ENCODE measurements at regions not wholly inside any gene's neighbourhood (a gene's known extent, or its start where the extent isn't known, plus 50 kb on each side); places are given as distances from the start of the nearest gene placed in this dataset.

DNA sequence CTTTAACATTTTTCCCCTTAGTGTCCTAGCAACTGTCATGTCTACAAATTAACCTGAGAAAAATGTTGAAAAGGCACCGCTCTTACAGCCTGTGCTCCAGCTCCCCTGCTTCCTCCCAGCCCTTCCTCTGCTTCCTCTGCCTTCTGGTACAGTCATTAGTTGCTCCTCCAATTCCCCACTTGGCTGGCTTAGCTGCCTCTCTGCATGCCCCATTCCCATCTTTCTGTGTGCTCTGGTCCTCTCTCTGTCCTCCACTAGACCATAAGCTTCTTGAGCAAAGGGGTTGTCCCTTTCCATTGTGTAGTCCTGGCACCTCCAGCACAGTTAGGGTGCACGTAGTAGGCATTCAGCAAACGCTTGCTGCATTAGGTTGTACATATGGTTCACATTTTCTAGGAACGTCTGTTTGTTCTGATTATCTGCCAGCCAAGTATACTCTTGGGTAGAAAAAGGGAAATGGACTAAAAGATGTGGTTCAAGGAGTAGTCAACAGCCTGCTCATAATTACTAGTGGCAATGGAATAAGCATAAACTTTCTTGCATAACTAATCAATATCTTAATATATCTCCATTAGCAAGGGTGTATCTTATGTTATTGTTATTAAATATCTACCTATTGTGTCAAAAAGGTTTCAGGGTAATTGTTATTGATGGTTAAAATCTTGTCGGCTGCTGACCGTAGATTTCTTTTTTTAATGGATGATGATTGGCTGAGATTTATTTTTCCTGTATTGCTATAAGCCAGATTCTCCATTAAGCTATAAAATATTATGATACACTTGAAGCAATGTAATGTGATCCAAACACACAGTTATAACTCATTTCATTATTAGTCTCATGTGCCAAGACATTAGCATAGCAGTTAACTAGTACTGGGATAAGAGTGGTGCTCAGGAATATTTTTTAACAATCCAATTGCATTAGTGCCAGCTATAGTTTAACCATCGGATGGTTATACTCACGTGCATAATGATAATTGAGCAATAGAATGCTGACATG, 340.1 kb downstream of the SLC4A3 start:
- no peak overlapping the region for H3K27ac ChIP-seq (ENCODE audit: low read depth, low read length, severe bottlenecking)
- peaks cover 7% of the 10 kb centered on the region for H3K4me1 ChIP-seq (ENCODE audit: control insufficient read depth, insufficient read depth, low read length, poor library complexity, severe bottlenecking)
- no peak overlapping the region for H3K4me3 ChIP-seq (ENCODE audit: extremely low read depth, insufficient read depth, low read length, poor library complexity, severe bottlenecking)
- no peaks in the 10 kb centered on the region for H3K9me3 ChIP-seq (ENCODE audit: control insufficient read depth, low read length)
- H3K36me3 ChIP-seq (ENCODE audit: control insufficient read depth, insufficient read depth, low read length), result no peaks in the 10 kb centered on the region
- WGBS, 2 experiments (ENCODE audit: insufficient coverage in 2 of 2), result 87 to 92% methylated on average over 3 to 4 of the region's 8 CpGs

- 79 to 83% methylated on average over 4 to 6 of the region's 6 CpGs for WGBS, 2 experiments (ENCODE audit: insufficient coverage in 2 of 2)
- no peak overlapping the region for H3K27ac ChIP-seq (ENCODE audit: low read depth, low read length, severe bottlenecking)
- no peaks in the 10 kb centered on the region for H3K4me1 ChIP-seq (ENCODE audit: control insufficient read depth, insufficient read depth, low read length, poor library complexity, severe bottlenecking)
- H3K4me3 ChIP-seq (ENCODE audit: extremely low read depth, insufficient read depth, low read length, poor library complexity, severe bottlenecking), result no peak overlapping the region
- no peaks in the 10 kb centered on the region for H3K36me3 ChIP-seq (ENCODE audit: control insufficient read depth, insufficient read depth, low read length)
- H3K9me3 ChIP-seq (ENCODE audit: control insufficient read depth, low read length), result no peaks in the 10 kb centered on the region
These were observed 341.4 kb downstream of the SLC4A3 start for GRCh38 chr2:219968685-219969345.

GRCh38 chr2:219969508-219969907, 342.1 kb downstream of the SLC4A3 start:
- H3K27ac ChIP-seq (ENCODE audit: low read depth, low read length, severe bottlenecking), result no peak overlapping the region
- no peaks in the 10 kb centered on the region for H3K36me3 ChIP-seq (ENCODE audit: control insufficient read depth, insufficient read depth, low read length)
- no peak overlapping the region for H3K4me3 ChIP-seq (ENCODE audit: extremely low read depth, insufficient read depth, low read length, poor library complexity, severe bottlenecking)
- WGBS, 2 experiments (ENCODE audit: insufficient coverage in 2 of 2), result 80% methylated on average over 1 of the region's 4 CpGs; no CpG with 5 or more reads in 1 of the 2 experiments
- H3K4me1 ChIP-seq (ENCODE audit: control insufficient read depth, insufficient read depth, low read length, poor library complexity, severe bottlenecking), result no peaks in the 10 kb centered on the region
- H3K9me3 ChIP-seq (ENCODE audit: control insufficient read depth, low read length), result no peaks in the 10 kb centered on the region

DNA sequence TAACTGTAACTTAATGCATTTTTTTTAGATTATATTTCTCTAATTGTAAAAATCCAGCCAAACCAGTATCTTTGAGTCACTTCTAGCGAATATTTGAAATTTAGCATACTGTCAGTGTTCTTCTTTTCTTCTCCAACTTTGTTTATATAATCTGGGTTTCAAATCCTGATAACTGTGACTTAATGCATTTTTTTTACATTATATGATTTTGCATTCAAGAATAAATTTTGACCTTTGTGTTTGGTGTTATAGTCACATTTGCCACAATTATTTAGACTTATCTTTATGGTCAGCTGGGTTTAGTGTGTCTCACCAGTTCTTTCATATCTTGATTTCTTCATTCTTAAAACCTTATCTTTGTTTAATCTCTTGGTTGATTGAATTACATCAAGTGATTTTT, 345.7 kb downstream of the SLC4A3 start:
- WGBS, 2 experiments (ENCODE audit: insufficient coverage in 2 of 2), result 100% methylated on average over 1 of the region's 1 CpG; no CpG with 5 or more reads in 1 of the 2 experiments
- Histone ChIP-seq H3K9me3 (ENCODE audit: control insufficient read depth, low read length) (no peaks in the 10 kb centered on the region), H3K4me1 (ENCODE audit: control insufficient read depth, insufficient read depth, low read length, poor library complexity, severe bottlenecking) (no peaks in the 10 kb centered on the region), H3K4me3 (ENCODE audit: extremely low read depth, insufficient read depth, low read length, poor library complexity, severe bottlenecking) (no peak overlapping the region), H3K27ac (ENCODE audit: low read depth, low read length, severe bottlenecking) (no peak overlapping the region), H3K36me3 (ENCODE audit: control insufficient read depth, insufficient read depth, low read length) (no peaks in the 10 kb centered on the region)

DNA sequence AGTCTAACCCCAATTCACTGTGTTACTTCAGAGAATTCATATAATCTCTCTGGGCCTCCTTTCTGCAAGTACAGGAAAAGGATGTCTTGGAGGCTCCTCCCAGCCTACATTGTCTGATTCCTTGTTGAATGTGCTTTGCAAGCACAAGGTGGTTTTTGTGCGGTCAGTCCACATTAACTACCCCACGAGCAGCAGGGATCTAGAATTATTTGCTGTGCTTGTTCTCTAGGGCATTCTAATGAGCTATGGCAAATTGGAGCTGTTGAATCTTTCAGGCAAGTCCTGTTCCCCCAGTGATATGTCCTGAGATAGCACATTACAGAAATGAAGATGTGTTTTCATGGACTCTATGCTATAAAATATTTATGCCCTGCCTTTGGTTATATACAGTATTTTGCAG, 349.4 kb downstream of the SLC4A3 start:
- Histone ChIP-seq H3K4me1 (ENCODE audit: control insufficient read depth, insufficient read depth, low read length, poor library complexity, severe bottlenecking) (no peaks in the 10 kb centered on the region), H3K9me3 (ENCODE audit: control insufficient read depth, low read length) (no peaks in the 10 kb centered on the region), H3K4me3 (ENCODE audit: extremely low read depth, insufficient read depth, low read length, poor library complexity, severe bottlenecking) (no peak overlapping the region), H3K36me3 (ENCODE audit: control insufficient read depth, insufficient read depth, low read length) (no peaks in the 10 kb centered on the region), H3K27ac (ENCODE audit: low read depth, low read length, severe bottlenecking) (no peak overlapping the region)
- WGBS, 2 experiments (ENCODE audit: insufficient coverage in 2 of 2), result 92 to 94% methylated on average over 2 of the region's 2 CpGs

- Histone ChIP-seq H3K36me3 (ENCODE audit: control insufficient read depth, insufficient read depth, low read length) (no peaks in the 10 kb centered on the region), H3K9me3 (ENCODE audit: control insufficient read depth, low read length) (no peaks in the 10 kb centered on the region), H3K4me3 (ENCODE audit: extremely low read depth, insufficient read depth, low read length, poor library complexity, severe bottlenecking) (no peak overlapping the region), H3K27ac (ENCODE audit: low read depth, low read length, severe bottlenecking) (no peak overlapping the region), H3K4me1 (ENCODE audit: control insufficient read depth, insufficient read depth, low read length, poor library complexity, severe bottlenecking) (no peaks in the 10 kb centered on the region)
- WGBS, 2 experiments (ENCODE audit: insufficient coverage in 2 of 2), result 100% methylated on average over 1 of the region's 2 CpGs; no CpG with 5 or more reads in 1 of the 2 experiments
These were observed 353.2 kb downstream of the SLC4A3 start for GRCh38 chr2:219980638-219981037.

DNA sequence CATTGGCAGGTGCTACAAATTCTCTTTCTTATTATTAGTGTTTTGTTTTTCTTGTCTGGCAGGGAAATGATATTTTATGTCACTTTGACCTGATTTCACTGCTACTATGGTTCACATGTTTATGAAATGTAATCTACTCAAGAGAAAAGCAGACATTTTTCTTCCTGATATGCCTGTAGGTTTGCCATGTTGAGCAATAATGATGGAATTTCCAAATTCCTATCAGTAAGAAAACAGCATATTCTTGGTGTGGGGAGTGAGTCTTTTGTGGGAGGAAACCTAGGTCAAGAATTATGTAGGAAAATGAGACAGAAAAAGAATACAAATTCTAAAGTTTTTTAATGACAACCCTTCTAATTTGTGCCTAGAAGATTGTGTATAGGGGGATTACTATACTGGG, 356.4 kb downstream of the SLC4A3 start:
- H3K27ac ChIP-seq (ENCODE audit: low read depth, low read length, severe bottlenecking), result no peak overlapping the region
- no peaks in the 10 kb centered on the region for H3K4me1 ChIP-seq (ENCODE audit: control insufficient read depth, insufficient read depth, low read length, poor library complexity, severe bottlenecking)
- H3K9me3 ChIP-seq (ENCODE audit: control insufficient read depth, low read length), result no peaks in the 10 kb centered on the region
- H3K4me3 ChIP-seq (ENCODE audit: extremely low read depth, insufficient read depth, low read length, poor library complexity, severe bottlenecking), result no peak overlapping the region
- no peaks in the 10 kb centered on the region for H3K36me3 ChIP-seq (ENCODE audit: control insufficient read depth, insufficient read depth, low read length)

DNA sequence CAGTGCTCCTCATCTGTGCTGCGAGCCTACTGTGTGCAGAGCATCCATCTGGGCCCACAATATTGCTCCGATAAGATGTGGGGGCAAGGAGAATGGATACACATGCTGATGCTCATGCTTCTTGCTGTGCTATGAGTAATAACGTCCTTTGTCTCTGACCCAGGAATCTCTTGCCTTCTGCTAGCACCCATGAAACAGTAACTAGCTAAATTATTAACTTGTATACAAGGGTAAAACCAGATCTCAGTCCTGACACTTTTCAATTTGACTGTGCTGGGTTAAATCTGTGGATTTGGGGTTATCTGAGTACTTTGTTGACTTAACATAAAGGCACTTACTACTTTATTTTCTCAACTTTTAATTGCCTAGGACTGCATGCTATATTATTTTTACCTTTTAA, 357.6 kb downstream of the SLC4A3 start:
- H3K4me3 ChIP-seq (ENCODE audit: extremely low read depth, insufficient read depth, low read length, poor library complexity, severe bottlenecking), result no peak overlapping the region
- no peaks in the 10 kb centered on the region for H3K36me3 ChIP-seq (ENCODE audit: control insufficient read depth, insufficient read depth, low read length)
- no peaks in the 10 kb centered on the region for H3K9me3 ChIP-seq (ENCODE audit: control insufficient read depth, low read length)
- WGBS, 2 experiments (ENCODE audit: insufficient coverage in 2 of 2), result 93 to 100% methylated on average over 2 of the region's 3 CpGs
- H3K4me1 ChIP-seq (ENCODE audit: control insufficient read depth, insufficient read depth, low read length, poor library complexity, severe bottlenecking), result no peaks in the 10 kb centered on the region
- H3K27ac ChIP-seq (ENCODE audit: low read depth, low read length, severe bottlenecking), result no peak overlapping the region

DNA sequence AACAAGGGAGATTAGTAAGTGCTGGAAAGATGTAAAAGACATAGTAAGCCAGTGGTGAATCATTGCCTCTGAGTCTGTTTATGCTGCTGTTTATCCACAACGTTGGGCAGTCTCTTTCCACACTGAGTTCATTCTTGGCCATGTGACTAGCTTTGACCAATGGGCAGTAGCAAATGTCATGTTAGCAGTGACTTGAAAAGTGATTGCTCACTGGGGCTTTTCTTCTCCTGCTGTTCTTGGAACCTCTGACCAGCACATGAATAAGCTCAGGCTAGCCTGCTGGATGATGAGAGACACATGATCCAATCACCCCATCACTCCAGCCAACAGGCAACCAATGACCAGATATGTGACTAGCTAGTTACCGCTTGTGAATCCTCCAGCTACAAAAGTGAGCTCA, 360.4 kb downstream of the SLC4A3 start:
- Histone ChIP-seq H3K4me3 (ENCODE audit: extremely low read depth, insufficient read depth, low read length, poor library complexity, severe bottlenecking) (no peak overlapping the region), H3K36me3 (ENCODE audit: control insufficient read depth, insufficient read depth, low read length) (no peaks in the 10 kb centered on the region), H3K9me3 (ENCODE audit: control insufficient read depth, low read length) (no peaks in the 10 kb centered on the region), H3K27ac (ENCODE audit: low read depth, low read length, severe bottlenecking) (no peak overlapping the region), H3K4me1 (ENCODE audit: control insufficient read depth, insufficient read depth, low read length, poor library complexity, severe bottlenecking) (no peaks in the 10 kb centered on the region)
- 83 to 88% methylated on average over 1 to 2 of the region's 2 CpGs for WGBS, 2 experiments (ENCODE audit: insufficient coverage in 2 of 2)

- H3K36me3 ChIP-seq (ENCODE audit: control insufficient read depth, insufficient read depth, low read length), result no peaks in the 10 kb centered on the region
- H3K9me3 ChIP-seq (ENCODE audit: control insufficient read depth, low read length), result no peaks in the 10 kb centered on the region
- H3K4me1 ChIP-seq (ENCODE audit: control insufficient read depth, insufficient read depth, low read length, poor library complexity, severe bottlenecking), result no peaks in the 10 kb centered on the region
- H3K27ac ChIP-seq (ENCODE audit: low read depth, low read length, severe bottlenecking), result no peak overlapping the region
- whole genome bisulfite sequencing, 2 experiments (ENCODE audit: insufficient coverage in 2 of 2), result 80 to 83% methylated on average over 5 to 7 of the region's 7 CpGs
- no peak overlapping the region for H3K4me3 ChIP-seq (ENCODE audit: extremely low read depth, insufficient read depth, low read length, poor library complexity, severe bottlenecking)
These were observed 362.3 kb downstream of the SLC4A3 start for GRCh38 chr2:219989744-219990143.

DNA sequence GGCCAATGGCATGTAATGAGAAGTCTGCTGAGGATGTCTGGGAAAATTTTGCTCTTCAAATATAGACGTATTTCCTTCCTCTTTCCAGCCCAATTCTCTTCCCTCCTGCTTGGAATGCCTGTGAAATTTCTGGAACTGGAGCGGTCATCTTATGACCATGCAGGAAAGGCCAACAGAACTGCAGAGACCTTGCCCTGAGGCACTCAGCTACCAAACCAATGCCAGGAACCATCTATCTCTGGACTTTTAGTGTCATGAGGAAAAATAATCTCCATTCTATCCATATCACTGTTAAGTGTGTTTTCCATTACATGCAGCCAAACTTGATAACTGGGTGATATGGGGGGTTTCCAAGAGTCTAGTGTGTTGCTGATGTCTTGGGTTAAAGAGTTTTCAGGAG, 363.7 kb downstream of the SLC4A3 start:
- H3K36me3 ChIP-seq (ENCODE audit: control insufficient read depth, insufficient read depth, low read length), result no peaks in the 10 kb centered on the region
- WGBS, 2 experiments (ENCODE audit: insufficient coverage in 2 of 2), result 86 to 100% methylated on average over 1 to 2 of the region's 2 CpGs
- H3K4me1 ChIP-seq (ENCODE audit: control insufficient read depth, insufficient read depth, low read length, poor library complexity, severe bottlenecking), result no peaks in the 10 kb centered on the region
- no peak overlapping the region for H3K4me3 ChIP-seq (ENCODE audit: extremely low read depth, insufficient read depth, low read length, poor library complexity, severe bottlenecking)
- no peaks in the 10 kb centered on the region for H3K9me3 ChIP-seq (ENCODE audit: control insufficient read depth, low read length)
- H3K27ac ChIP-seq (ENCODE audit: low read depth, low read length, severe bottlenecking), result no peak overlapping the region

Measured in mesodermal cell (in vitro differentiated cells).